ENCODE measurements at regions not wholly inside any gene's neighbourhood (a gene's known extent, or its start where the extent isn't known, plus 50 kb on each side); places are given as distances from the start of the nearest gene placed in this dataset.
A peak's percentile ranks its signal among the peaks of the same experiment; 100 is the strongest.

GRCh38 chr10:130781623-130782022, 529.9 kb downstream of the TCERG1L start:
- Histone ChIP-seq H3K9me3 (ENCODE audit: control insufficient read depth, low read depth, low read length) (no peaks in the 10 kb centered on the region), H3K27ac (ENCODE audit: low read length) (no peak overlapping the region), H3K4me1 (ENCODE audit: control insufficient read depth, insufficient read depth, low read length) (no peaks in the 10 kb centered on the region), H3K4me3 (ENCODE audit: low read length) (no peak overlapping the region), H3K27me3 (ENCODE audit: control insufficient read depth, insufficient read depth, low read length) (no peaks in the 10 kb centered on the region), H3K36me3 (ENCODE audit: control insufficient read depth, insufficient read depth, low read length) (no peaks in the 10 kb centered on the region)
- no peak for DNase-seq
- WGBS (ENCODE audit: insufficient coverage, low lambda C conversion rate), result no CpG with 5 or more reads among the region's 7 CpGs

GRCh38 chr10:130782467-130782866, 529.1 kb downstream of the TCERG1L start:
- Histone ChIP-seq H3K36me3 (ENCODE audit: control insufficient read depth, insufficient read depth, low read length) (no peaks in the 10 kb centered on the region), H3K4me3 (ENCODE audit: low read length) (no peak overlapping the region), H3K9me3 (ENCODE audit: control insufficient read depth, low read depth, low read length) (no peaks in the 10 kb centered on the region), H3K27me3 (ENCODE audit: control insufficient read depth, insufficient read depth, low read length) (no peaks in the 10 kb centered on the region), H3K4me1 (ENCODE audit: control insufficient read depth, insufficient read depth, low read length) (no peaks in the 10 kb centered on the region), H3K27ac (ENCODE audit: low read length) (no peak overlapping the region)
- WGBS (ENCODE audit: insufficient coverage, low lambda C conversion rate), result no CpG with 5 or more reads among the region's 11 CpGs
- peak in 1 of 2 donors; percentile 3 for DNase-seq

- Histone ChIP-seq H3K4me1 (ENCODE audit: control insufficient read depth, insufficient read depth, low read length) (no peaks in the 10 kb centered on the region), H3K4me3 (ENCODE audit: low read length) (no peak overlapping the region), H3K36me3 (ENCODE audit: control insufficient read depth, insufficient read depth, low read length) (no peaks in the 10 kb centered on the region), H3K9me3 (ENCODE audit: control insufficient read depth, low read depth, low read length) (no peaks in the 10 kb centered on the region), H3K27me3 (ENCODE audit: control insufficient read depth, insufficient read depth, low read length) (no peaks in the 10 kb centered on the region), H3K27ac (ENCODE audit: low read length) (no peak overlapping the region)
- DNase-seq, result no peak
- no CpG with 5 or more reads among the region's 12 CpGs for WGBS (ENCODE audit: insufficient coverage, low lambda C conversion rate)
Observed at GRCh38 chr10:130784326-130784725, 527.2 kb downstream of the TCERG1L start.

GRCh38 chr10:130786365-130786966, 525.1 kb downstream of the TCERG1L start:
- H3K4me1 ChIP-seq (ENCODE audit: control insufficient read depth, insufficient read depth, low read length), result no peaks in the 10 kb centered on the region
- peaks cover 12% of the 10 kb centered on the region for H3K9me3 ChIP-seq (ENCODE audit: control insufficient read depth, low read depth, low read length)
- H3K27me3 ChIP-seq (ENCODE audit: control insufficient read depth, insufficient read depth, low read length), result no peaks in the 10 kb centered on the region
- no peak for DNase-seq
- no CpG with 5 or more reads among the region's 20 CpGs for WGBS (ENCODE audit: insufficient coverage, low lambda C conversion rate)
- no peaks in the 10 kb centered on the region for H3K36me3 ChIP-seq (ENCODE audit: control insufficient read depth, insufficient read depth, low read length)
- H3K4me3 ChIP-seq (ENCODE audit: low read length), result no peak overlapping the region
- no peak overlapping the region for H3K27ac ChIP-seq (ENCODE audit: low read length)

- 40% methylated on average over 1 of the region's 3 CpGs for WGBS (ENCODE audit: insufficient coverage, low lambda C conversion rate)
Observed at GRCh38 chr10:130787243-130787642, 524.3 kb downstream of the TCERG1L start.

GRCh38 chr10:130787821-130788220, 523.7 kb downstream of the TCERG1L start:
- H3K4me3 ChIP-seq (ENCODE audit: low read length), result no peak overlapping the region
- H3K36me3 ChIP-seq (ENCODE audit: control insufficient read depth, insufficient read depth, low read length), result no peaks in the 10 kb centered on the region
- no peaks in the 10 kb centered on the region for H3K4me1 ChIP-seq (ENCODE audit: control insufficient read depth, insufficient read depth, low read length)
- H3K27me3 ChIP-seq (ENCODE audit: control insufficient read depth, insufficient read depth, low read length), result no peaks in the 10 kb centered on the region
- peaks cover 19% of the 10 kb centered on the region for H3K9me3 ChIP-seq (ENCODE audit: control insufficient read depth, low read depth, low read length)
- no CpG with 5 or more reads among the region's 4 CpGs for WGBS (ENCODE audit: insufficient coverage, low lambda C conversion rate)
- no peak for DNase-seq
- H3K27ac ChIP-seq (ENCODE audit: low read length), result no peak overlapping the region

More at GRCh38 chr10:130787243-130787642, 524.3 kb downstream of the TCERG1L start:
- H3K4me3 ChIP-seq (ENCODE audit: low read length), result no peak overlapping the region
- no peaks in the 10 kb centered on the region for H3K36me3 ChIP-seq (ENCODE audit: control insufficient read depth, insufficient read depth, low read length)
- no peak for DNase-seq
- H3K9me3 ChIP-seq (ENCODE audit: control insufficient read depth, low read depth, low read length), result peaks cover 19% of the 10 kb centered on the region
- no peaks in the 10 kb centered on the region for H3K27me3 ChIP-seq (ENCODE audit: control insufficient read depth, insufficient read depth, low read length)
- H3K4me1 ChIP-seq (ENCODE audit: control insufficient read depth, insufficient read depth, low read length), result no peaks in the 10 kb centered on the region
- H3K27ac ChIP-seq (ENCODE audit: low read length), result no peak overlapping the region

GRCh38 chr10:130790339-130790738, 521.2 kb downstream of the TCERG1L start:
- Histone ChIP-seq H3K4me3 (ENCODE audit: low read length) (no peak overlapping the region), H3K9me3 (ENCODE audit: control insufficient read depth, low read depth, low read length) (peaks cover 19% of the 10 kb centered on the region), H3K36me3 (ENCODE audit: control insufficient read depth, insufficient read depth, low read length) (no peaks in the 10 kb centered on the region), H3K27me3 (ENCODE audit: control insufficient read depth, insufficient read depth, low read length) (no peaks in the 10 kb centered on the region), H3K27ac (ENCODE audit: low read length) (no peak overlapping the region), H3K4me1 (ENCODE audit: control insufficient read depth, insufficient read depth, low read length) (no peaks in the 10 kb centered on the region)
- WGBS (ENCODE audit: insufficient coverage, low lambda C conversion rate), result no CpG with 5 or more reads among the region's 2 CpGs
- DNase-seq, result no peak

GRCh38 chr10:130792096-130792845, 519.2 kb downstream of the TCERG1L start:
- no peak for DNase-seq
- WGBS (ENCODE audit: insufficient coverage, low lambda C conversion rate), result no CpG with 5 or more reads among the region's 15 CpGs
- Histone ChIP-seq H3K36me3 (ENCODE audit: control insufficient read depth, insufficient read depth, low read length) (no peaks in the 10 kb centered on the region), H3K4me3 (ENCODE audit: low read length) (no peak overlapping the region), H3K27me3 (ENCODE audit: control insufficient read depth, insufficient read depth, low read length) (no peaks in the 10 kb centered on the region), H3K4me1 (ENCODE audit: control insufficient read depth, insufficient read depth, low read length) (no peaks in the 10 kb centered on the region), H3K27ac (ENCODE audit: low read length) (no peak overlapping the region), H3K9me3 (ENCODE audit: control insufficient read depth, low read depth, low read length) (peaks cover 19% of the 10 kb centered on the region)

GRCh38 chr10:130795819-130796218, 515.7 kb downstream of the TCERG1L start:
- no peak overlapping the region for H3K27ac ChIP-seq (ENCODE audit: low read length)
- no peaks in the 10 kb centered on the region for H3K27me3 ChIP-seq (ENCODE audit: control insufficient read depth, insufficient read depth, low read length)
- H3K9me3 ChIP-seq (ENCODE audit: control insufficient read depth, low read depth, low read length), result peaks cover 13% of the 10 kb centered on the region
- no peak for DNase-seq
- no peaks in the 10 kb centered on the region for H3K36me3 ChIP-seq (ENCODE audit: control insufficient read depth, insufficient read depth, low read length)
- H3K4me1 ChIP-seq (ENCODE audit: control insufficient read depth, insufficient read depth, low read length), result no peaks in the 10 kb centered on the region
- H3K4me3 ChIP-seq (ENCODE audit: low read length), result no peak overlapping the region
- WGBS (ENCODE audit: insufficient coverage, low lambda C conversion rate), result no CpG with 5 or more reads among the region's 11 CpGs

GRCh38 chr10:130799532-130799931, 512.0 kb downstream of the TCERG1L start:
- Histone ChIP-seq H3K9me3 (ENCODE audit: control insufficient read depth, low read depth, low read length) (peaks cover 3% of the 10 kb centered on the region), H3K27me3 (ENCODE audit: control insufficient read depth, insufficient read depth, low read length) (no peaks in the 10 kb centered on the region), H3K36me3 (ENCODE audit: control insufficient read depth, insufficient read depth, low read length) (no peaks in the 10 kb centered on the region), H3K4me3 (ENCODE audit: low read length) (no peak overlapping the region), H3K27ac (ENCODE audit: low read length) (no peak overlapping the region), H3K4me1 (ENCODE audit: control insufficient read depth, insufficient read depth, low read length) (no peaks in the 10 kb centered on the region)
- WGBS (ENCODE audit: insufficient coverage, low lambda C conversion rate), result no CpG with 5 or more reads among the region's 6 CpGs
- no peak for DNase-seq

GRCh38 chr10:130800281-130800680, 511.2 kb downstream of the TCERG1L start:
- no peak for DNase-seq
- peaks cover 3% of the 10 kb centered on the region for H3K9me3 ChIP-seq (ENCODE audit: control insufficient read depth, low read depth, low read length)
- no peak overlapping the region for H3K27ac ChIP-seq (ENCODE audit: low read length)
- no peak overlapping the region for H3K4me3 ChIP-seq (ENCODE audit: low read length)
- H3K27me3 ChIP-seq (ENCODE audit: control insufficient read depth, insufficient read depth, low read length), result no peaks in the 10 kb centered on the region
- no peaks in the 10 kb centered on the region for H3K36me3 ChIP-seq (ENCODE audit: control insufficient read depth, insufficient read depth, low read length)
- no CpG with 5 or more reads among the region's 12 CpGs for WGBS (ENCODE audit: insufficient coverage, low lambda C conversion rate)
- no peaks in the 10 kb centered on the region for H3K4me1 ChIP-seq (ENCODE audit: control insufficient read depth, insufficient read depth, low read length)
